HEK293T (cell line): ENCODE measurements at regions not wholly inside any gene's neighbourhood (a gene's known extent, or its start where the extent isn't known, plus 50 kb on each side); places are given as distances from the start of the nearest gene placed in this dataset.

Source experiments
- CTCF ChIA-PET: fragments of 350-600 bp; formaldehyde crosslinking; extraction: SDS; loops from one replicate; lab custom pipeline; 2021; ENCODE audit warnings: antibody characterized with exemption, inconsistent platforms; lab: Yijun Ruan, JAX
- POLR2A ChIA-PET: fragments of 350-600 bp; formaldehyde crosslinking; extraction: SDS; loops from one replicate; lab custom pipeline; 2020; ENCODE audit warnings: antibody characterized with exemption, inconsistent platforms; lab: Yijun Ruan, JAX
- DNase-seq: peaks from one replicate; pipeline ENCODE4 v3.0.0; 2012; ENCODE audit warnings: mixed read lengths; ENCODE audit errors: extremely low spot score
- ARNT ChIP-seq: fragments of 450-650 bp; IDR thresholded peaks from 2 replicates; pipeline ENCODE4 v1.6.1; 2017; ENCODE audit warnings: mild to moderate bottlenecking
- BHLHE40 ChIP-seq: fragments of 450-650 bp; IDR thresholded peaks from 2 replicates; pipeline ENCODE4 v1.6.1; 2016; ENCODE audit warnings: mild to moderate bottlenecking, moderate library complexity, borderline replicate concordance
- CTBP1 ChIP-seq: fragments of 450-650 bp; IDR thresholded peaks from 2 replicates; pipeline ENCODE4 v1.6.1; 2016; ENCODE audit warnings: borderline replicate concordance
- ELF4 ChIP-seq: fragments of 450-650 bp; IDR thresholded peaks from 2 replicates; pipeline ENCODE4 v1.6.1; 2017; ENCODE audit warnings: antibody characterized with exemption
- FOXA1 ChIP-seq: fragments of 450-650 bp; IDR thresholded peaks from 2 replicates; pipeline ENCODE4 v1.6.1; 2016; ENCODE audit warnings: mild to moderate bottlenecking
- FOXK2 ChIP-seq: fragments of 450-650 bp; IDR thresholded peaks from 2 replicates; pipeline ENCODE4 v1.6.1; 2016; ENCODE audit warnings: mild to moderate bottlenecking
- FOXM1 ChIP-seq: fragments of 450-650 bp; IDR thresholded peaks from 2 replicates; pipeline ENCODE4 v1.6.1; 2017; ENCODE audit warnings: mild to moderate bottlenecking, borderline replicate concordance
- HDGF ChIP-seq: fragments of 450-650 bp; IDR thresholded peaks from 2 replicates; pipeline ENCODE4 v1.6.1; 2017; ENCODE audit warnings: antibody characterized with exemption, borderline replicate concordance
- L3MBTL2 ChIP-seq: fragments of 450-650 bp; conservative IDR thresholded peaks from 2 replicates; pipeline ENCODE4 v1.6.1; 2016; ENCODE audit warnings: mild to moderate bottlenecking
- LEF1 ChIP-seq: fragments of 450-650 bp; IDR thresholded peaks from 2 replicates; pipeline ENCODE4 v1.6.1; 2017; ENCODE audit warnings: mild to moderate bottlenecking, borderline replicate concordance
- NFRKB ChIP-seq: fragments of 450-650 bp; IDR thresholded peaks from 2 replicates; pipeline ENCODE4 v1.6.1; 2016; ENCODE audit warnings: mild to moderate bottlenecking, moderate library complexity
- SP1 ChIP-seq: fragments of 450-650 bp; IDR thresholded peaks from 2 replicates; pipeline ENCODE4 v1.6.1; 2017
- SUZ12 ChIP-seq: fragments of 450-650 bp; IDR thresholded peaks from 2 replicates; pipeline ENCODE4 v1.6.1; 2016; ENCODE audit warnings: mild to moderate bottlenecking
- TARDBP ChIP-seq: fragments of 450-650 bp; IDR thresholded peaks from 2 replicates; pipeline ENCODE4 v1.6.1; 2016
- ZNF384 ChIP-seq: fragments of 450-650 bp; IDR thresholded peaks from 2 replicates; pipeline ENCODE4 v1.6.1; 2016
- TF ChIP-seq, protein P1 (sequence below): fragments of 450-650 bp; IDR thresholded peaks from 2 replicates; pipeline ENCODE4 v1.6.1; 2016

DNA sequence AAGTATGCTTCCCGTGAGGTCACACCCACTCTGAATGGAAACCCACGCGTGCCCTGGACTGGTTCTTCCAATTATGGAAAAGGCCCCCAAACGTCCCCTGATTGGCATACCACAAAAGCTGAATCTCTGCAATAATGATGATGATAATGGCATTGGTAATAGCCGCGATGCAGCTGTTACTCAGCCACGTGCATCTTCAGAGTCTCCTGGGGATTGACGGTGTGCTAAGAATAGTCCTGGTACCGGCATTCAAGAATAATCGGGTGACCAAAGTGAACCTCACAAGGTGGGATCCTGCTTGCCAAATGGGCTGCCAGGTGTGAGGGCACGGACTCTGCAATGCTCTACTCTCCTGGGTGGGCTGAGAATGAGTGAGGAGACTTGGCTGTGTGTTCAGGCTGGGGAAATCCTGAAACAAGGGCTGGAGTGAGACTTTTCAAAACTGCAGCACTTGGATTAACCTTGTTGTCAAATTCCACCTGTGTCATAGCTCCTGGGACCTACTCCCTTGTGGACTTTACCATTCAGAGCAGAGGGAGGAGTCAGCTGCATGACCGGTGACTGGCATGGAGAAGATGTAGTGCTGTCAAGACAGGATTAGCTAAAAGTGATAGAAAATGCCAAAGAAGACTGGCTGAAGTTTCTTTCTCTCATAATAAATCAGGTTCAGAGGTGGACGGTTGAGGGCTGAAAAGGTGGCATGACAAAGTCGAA is 615.4 kb downstream of the MID1IP1 start:
- ChIA-PET CTCF (no interaction called here), POLR2A (interaction anchor here (0.8 kb wide), 1 partner anchor 34 kb away, joined by 3 read pairs; no protein-coding TSS in a partner anchor)
- no peak for TF ChIP-seq ELF4
- no peak for TF ChIP-seq SP1
- no peak for TF ChIP-seq ZNF384
- no peak for TF ChIP-seq FOXA1
- no peak for TF ChIP-seq TARDBP
- no peak for DNase-seq

DNA sequence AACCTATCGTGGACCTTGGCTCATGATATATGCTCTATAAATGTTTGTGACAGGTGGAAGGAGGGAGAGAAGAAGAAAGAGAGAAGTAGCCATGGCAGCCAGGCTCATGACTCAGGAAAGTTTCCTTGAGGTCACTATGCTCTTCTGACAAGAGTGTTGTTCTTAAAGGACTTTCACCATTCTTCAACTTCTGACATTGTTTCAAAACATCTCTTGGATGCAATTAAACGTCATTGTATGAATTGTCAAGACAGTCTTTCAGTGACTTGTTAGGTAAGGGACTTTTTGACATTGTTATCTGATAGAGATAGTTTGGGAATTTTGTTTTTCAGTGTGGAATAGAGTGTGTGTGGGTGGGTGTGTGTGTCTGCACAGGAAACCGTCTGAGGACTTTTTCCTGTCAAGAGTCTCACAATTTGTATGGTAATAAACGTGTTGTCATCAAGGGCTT is 617.0 kb downstream of the MID1IP1 start:
- POLR2A ChIA-PET: no interaction called here
- TF ChIP-seq ZNF384 (no peak), ARNT (no peak), ELF4 (no peak), FOXA1 (no peak), CTBP1 (no peak), HDGF (no peak), TARDBP (no peak), SUZ12 (no peak), BHLHE40 (no peak), LEF1 (no peak), FOXM1 (no peak), NFRKB (no peak), SP1 (no peak), FOXK2 (no peak), L3MBTL2 (no peak)
- TF ChIP-seq, protein P1, sequence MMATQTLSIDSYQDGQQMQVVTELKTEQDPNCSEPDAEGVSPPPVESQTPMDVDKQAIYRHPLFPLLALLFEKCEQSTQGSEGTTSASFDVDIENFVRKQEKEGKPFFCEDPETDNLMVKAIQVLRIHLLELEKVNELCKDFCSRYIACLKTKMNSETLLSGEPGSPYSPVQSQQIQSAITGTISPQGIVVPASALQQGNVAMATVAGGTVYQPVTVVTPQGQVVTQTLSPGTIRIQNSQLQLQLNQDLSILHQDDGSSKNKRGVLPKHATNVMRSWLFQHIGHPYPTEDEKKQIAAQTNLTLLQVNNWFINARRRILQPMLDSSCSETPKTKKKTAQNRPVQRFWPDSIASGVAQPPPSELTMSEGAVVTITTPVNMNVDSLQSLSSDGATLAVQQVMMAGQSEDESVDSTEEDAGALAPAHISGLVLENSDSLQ: no peak
- CTCF ChIA-PET: no interaction called here
- DNase-seq: no peak

- CTCF ChIA-PET: no interaction called here
- POLR2A ChIA-PET: no interaction called here
- DNase-seq: no peak
- TF ChIP-seq SP1 (no peak), CTBP1 (no peak), L3MBTL2 (no peak), TARDBP (no peak), HDGF (no peak), ZNF384 (no peak), LEF1 (no peak), ARNT (no peak), FOXK2 (no peak), ELF4 (no peak), FOXM1 (no peak), SUZ12 (no peak), BHLHE40 (no peak), NFRKB (no peak), FOXA1 (no peak)
- TF ChIP-seq, protein P1: no peak
These were observed 617.7 kb downstream of the MID1IP1 start for GRCh38 chrX:39418731-39419638.

GRCh38 chrX:39421006-39421405 is 619.7 kb downstream of the MID1IP1 start:
- no peak for DNase-seq
- no peak for TF ChIP-seq FOXK2
- CTCF ChIA-PET: no interaction called here
- POLR2A ChIA-PET: no interaction called here

DNA sequence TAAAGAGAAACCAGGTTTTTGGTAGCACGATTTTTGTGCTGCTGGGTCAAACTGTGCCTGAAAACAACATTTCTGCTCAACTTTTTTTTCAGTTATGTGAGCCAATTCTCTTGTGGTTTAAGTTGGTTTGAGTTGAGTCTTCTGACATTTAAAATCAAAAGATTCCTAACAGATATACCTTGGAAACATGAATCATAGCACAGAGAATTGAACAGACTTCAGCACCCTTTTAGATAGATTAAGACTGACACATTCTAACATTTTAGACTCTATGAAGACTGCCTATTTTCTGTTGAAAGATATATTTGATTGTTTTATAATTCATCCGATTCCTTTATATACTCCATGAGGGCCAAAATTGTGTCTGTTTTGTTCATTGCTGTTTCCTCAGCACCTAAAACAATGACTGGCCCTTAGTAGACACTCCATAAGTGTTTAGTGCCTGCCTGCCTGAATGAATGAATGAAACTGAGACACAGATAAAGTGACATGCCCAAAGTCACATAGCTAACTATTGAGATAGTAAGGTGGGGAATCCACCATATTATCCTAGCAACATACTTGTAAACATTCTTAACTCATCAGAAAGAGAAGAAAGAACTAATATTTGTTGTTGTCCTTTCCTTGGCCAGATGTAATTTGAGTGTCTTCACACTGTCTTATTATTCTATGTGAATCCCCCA is 624.0 kb downstream of the MID1IP1 start:
- DNase-seq: no peak
- ChIA-PET POLR2A (no interaction called here), CTCF (no interaction called here)
- TF ChIP-seq SUZ12 (no peak), SP1 (no peak), L3MBTL2 (no peak), ZNF384 (no peak), ARNT (no peak), FOXK2 (no peak), NFRKB (no peak), FOXM1 (no peak), LEF1 (no peak), ELF4 (no peak), FOXA1 (no peak), HDGF (no peak), BHLHE40 (no peak), TARDBP (no peak), CTBP1 (no peak)
- TF ChIP-seq, protein P1: no peak
